Spleen (tissue), 11 donors: ENCODE measurements at regions not wholly inside any gene's neighbourhood (a gene's known extent, or its start where the extent isn't known, plus 50 kb on each side); places are given as distances from the start of the nearest gene placed in this dataset.

Source experiments
- DNase-seq: peaks from one replicate; pipeline ENCODE4 v3.0.0-alpha.2; 2020
- H3K27ac ChIP-seq, 8 donors: fragments of 200-600 bp; sonication (generic) in 7 of 8; 1 replicate in 4 of 8; 2 replicates in 4 of 8; pipeline versions ENCODE4 v1.5.0 to v1.8.0; 2016 to 2021; ENCODE audit warnings: inconsistent platforms in 4 of 8, mild to moderate bottlenecking in 4 of 8, moderate library complexity in 1 of 8
- H3K27me3 ChIP-seq, 7 donors: fragments of 200-600 bp; sonication (generic) in 6 of 7; replicated peaks in 1 of 7; 1 replicate in 4 of 7; 2 replicates in 3 of 7; pipeline versions ENCODE4 v1.5.0 to v1.8.0; 2016 to 2021; ENCODE audit warnings: inconsistent platforms in 3 of 7, mild to moderate bottlenecking in 1 of 7
- H3K36me3 ChIP-seq, 6 donors: fragments of 200-600 bp; sonication (generic) in 5 of 6; 1 replicate in 4 of 6; 2 replicates in 2 of 6; pipeline versions ENCODE4 v1.5.0 to v1.8.0; 2016 to 2021; ENCODE audit warnings: inconsistent platforms in 2 of 6
- H3K4me1 ChIP-seq, 6 donors: fragments of 200-600 bp; sonication (generic) in 5 of 6; 1 replicate in 3 of 6; 2 replicates in 3 of 6; pipeline versions ENCODE4 v1.5.0 to v1.8.0; 2016 to 2021; ENCODE audit warnings: inconsistent platforms in 3 of 6
- H3K4me3 ChIP-seq, 8 donors: fragments of 200-600 bp; sonication (generic) in 7 of 8; 1 replicate in 4 of 8; 2 replicates in 4 of 8; pipeline versions ENCODE4 v1.5.0 to v1.8.0; 2016 to 2021; ENCODE audit warnings: inconsistent platforms in 4 of 8, mild to moderate bottlenecking in 4 of 8, moderate library complexity in 2 of 8
- H3K9me3 ChIP-seq, 8 donors: fragments of 200-600 bp; sonication (generic) in 7 of 8; 1 replicate in 4 of 8; 2 replicates in 4 of 8; pipeline versions ENCODE4 v1.5.0 to v1.8.0; 2016 to 2021; ENCODE audit warnings: inconsistent platforms in 4 of 8
- POLR2A ChIP-seq, 3 donors: fragments of 450-650 bp; IDR thresholded peaks; one replicate each; pipeline ENCODE4 v1.5.1; 2017; ENCODE audit warnings: antibody characterized with exemption in 3 of 3, mild to moderate bottlenecking in 1 of 3
- POLR2AphosphoS5 ChIP-seq, 3 donors: sonication (generic); formaldehyde crosslinking; IDR thresholded peaks; one replicate each; pipeline ENCODE4 v1.5.1; 2017; ENCODE audit warnings: antibody characterized with exemption in 3 of 3
- WGBS, 5 donors: extraction: QIAGEN DNeasy Blood & Tissue Kit in 3 of 5; methylation state at CpG; one replicate each; pipeline versions ENCODE4 v1.1.5 to v1.1.7; 2013 to 2018; 5-methylcytosine and 5-hydroxymethylcytosine counted together
- intact Hi-C: fragments of 100-400 bp; cut with DNase I; formaldehyde crosslinking; loops from one replicate; pipeline ENCODE4 v1.15.0; 2023; ENCODE audit warnings: low total_unique reads
- TF ChIP-seq, protein P1 (sequence below), 11 experiments: fragments of 200-600 bp in 7 of 11; fragments of 450-650 bp in 4 of 11; sonication (generic) in 4 of 11; IDR thresholded peaks in 8 of 11; conservative IDR thresholded peaks in 3 of 11; 1 replicate in 7 of 11; 2 replicates in 4 of 11; pipeline versions ENCODE4 v1.4.0 to v1.8.0; 2016 to 2021; ENCODE audit warnings: antibody characterized with exemption in 11 of 11, inconsistent platforms in 4 of 11, mild to moderate bottlenecking in 1 of 11
- donor health status: healthy with polysubstance abuse.
- donor health status: DM: no; HTN: no; CAD: no; lungs with moderate emphysema.
- donor health status: DM: no; HTN: no; CAD: no.
- donor health status: Bipolar disorder and iron deficiency.
- donor health status: healthy.
- donor health status: DM: no; HTN: no; CAD: no.
- donor health status: DM: yes; HTN: yes; CAD: no.

DNA sequence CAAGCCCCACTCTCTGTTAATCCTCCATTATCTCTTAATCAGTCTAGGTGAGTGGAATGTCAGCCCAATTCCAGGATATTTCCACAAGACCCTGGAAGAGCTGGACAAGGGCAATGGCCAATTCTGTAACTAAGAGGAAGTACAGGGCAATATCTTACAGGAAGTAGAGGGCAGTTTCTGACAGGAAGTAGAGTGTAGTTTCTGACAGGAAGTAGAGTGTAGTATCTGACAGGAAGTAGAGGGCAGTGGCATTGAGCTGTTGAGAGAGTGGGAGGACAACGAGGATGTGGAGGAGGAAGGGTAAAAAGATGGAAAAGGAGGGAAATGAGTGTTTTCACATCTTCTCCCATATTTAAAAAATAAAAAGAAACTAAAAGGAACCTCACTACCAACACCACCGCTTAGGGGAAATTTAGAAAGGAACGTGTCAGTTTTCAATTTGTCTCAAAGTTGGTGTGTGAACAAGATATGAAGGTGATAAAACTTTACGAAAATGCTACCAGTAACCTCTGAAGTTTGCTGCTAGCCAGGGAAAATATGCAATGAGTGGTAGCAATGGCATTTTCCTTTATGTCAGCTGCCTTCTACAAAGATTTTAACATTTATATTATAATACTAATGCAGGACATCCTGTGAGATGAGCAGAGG is 430.9 kb upstream of the HNRNPA3 start:
- intact Hi-C loops, result no loop called here
- TF ChIP-seq POLR2AphosphoS5 (IDR thresholded peaks at IDR 0.05), result peak in 1 of 3 donors; percentile 36
- TF ChIP-seq, protein P1, sequence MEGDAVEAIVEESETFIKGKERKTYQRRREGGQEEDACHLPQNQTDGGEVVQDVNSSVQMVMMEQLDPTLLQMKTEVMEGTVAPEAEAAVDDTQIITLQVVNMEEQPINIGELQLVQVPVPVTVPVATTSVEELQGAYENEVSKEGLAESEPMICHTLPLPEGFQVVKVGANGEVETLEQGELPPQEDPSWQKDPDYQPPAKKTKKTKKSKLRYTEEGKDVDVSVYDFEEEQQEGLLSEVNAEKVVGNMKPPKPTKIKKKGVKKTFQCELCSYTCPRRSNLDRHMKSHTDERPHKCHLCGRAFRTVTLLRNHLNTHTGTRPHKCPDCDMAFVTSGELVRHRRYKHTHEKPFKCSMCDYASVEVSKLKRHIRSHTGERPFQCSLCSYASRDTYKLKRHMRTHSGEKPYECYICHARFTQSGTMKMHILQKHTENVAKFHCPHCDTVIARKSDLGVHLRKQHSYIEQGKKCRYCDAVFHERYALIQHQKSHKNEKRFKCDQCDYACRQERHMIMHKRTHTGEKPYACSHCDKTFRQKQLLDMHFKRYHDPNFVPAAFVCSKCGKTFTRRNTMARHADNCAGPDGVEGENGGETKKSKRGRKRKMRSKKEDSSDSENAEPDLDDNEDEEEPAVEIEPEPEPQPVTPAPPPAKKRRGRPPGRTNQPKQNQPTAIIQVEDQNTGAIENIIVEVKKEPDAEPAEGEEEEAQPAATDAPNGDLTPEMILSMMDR (IDR thresholded peaks at IDR 0.05 in 8 of 11, conservative IDR thresholded peaks at IDR 0.05 in 3 of 11), result no peak
- 39 to 56% (median 52%) methylated on average over 4 of the region's 4 CpGs for WGBS, 5 donors

DNA sequence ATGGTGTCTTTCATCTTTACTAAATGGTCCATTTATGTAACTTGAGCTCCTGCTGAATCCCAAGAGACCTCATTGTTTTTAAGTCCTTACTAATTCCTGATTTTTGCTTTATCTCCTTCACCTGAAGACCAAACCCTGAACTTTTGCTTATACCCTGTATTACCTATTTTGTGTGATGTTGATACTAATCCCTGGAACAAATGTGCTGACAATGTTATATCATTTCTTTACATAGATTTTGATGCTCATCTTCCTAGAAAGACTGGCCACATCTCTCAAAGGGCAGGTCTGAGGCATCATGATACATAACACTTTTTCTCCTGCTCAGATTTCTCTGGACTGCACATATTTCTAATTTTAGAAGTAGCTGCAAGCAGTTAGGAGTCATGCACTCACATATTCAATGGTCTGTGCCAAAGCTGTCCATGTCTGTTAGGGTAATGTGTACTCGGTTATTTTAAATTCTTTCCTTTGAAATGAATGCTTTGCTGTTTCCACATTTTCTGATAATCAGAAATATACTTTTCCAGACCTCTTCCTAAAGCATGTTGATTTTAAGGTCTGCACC is 427.9 kb upstream of the HNRNPA3 start:
- Histone ChIP-seq H3K27ac (no peak overlapping the region), H3K4me3 (no peak overlapping the region), H3K4me1 (peaks cover 0 to 5% (median 0%) of the 10 kb centered on the region in 6 donors), H3K36me3 (no peaks in the 10 kb centered on the region), H3K9me3 (peaks cover 0 to 19% (median 10%) of the 10 kb centered on the region in 8 donors), H3K27me3 (no peaks in the 10 kb centered on the region)
- TF ChIP-seq POLR2AphosphoS5 (IDR thresholded peaks at IDR 0.05) (no peak), POLR2A (IDR thresholded peaks at IDR 0.05) (no peak)
- TF ChIP-seq, protein P1 (IDR thresholded peaks at IDR 0.05 in 8 of 11, conservative IDR thresholded peaks at IDR 0.05 in 3 of 11), result no peak
- intact Hi-C loops, result no loop called here
- no peak for DNase-seq
- 84 to 93% (median 88%) methylated on average over 1 of the region's 1 CpG for WGBS, 5 donors

More for the DNA sequence above, 430.9 kb upstream of the HNRNPA3 start:
- H3K27ac ChIP-seq, result peak overlapping the region in 7 of 8 donors; percentile 1 to 63 (median 49)
- no peaks in the 10 kb centered on the region for H3K27me3 ChIP-seq
- H3K4me1 ChIP-seq, result peaks cover 0 to 5% (median 0%) of the 10 kb centered on the region in 6 donors
- H3K36me3 ChIP-seq, result no peaks in the 10 kb centered on the region
- H3K4me3 ChIP-seq, result no peak overlapping the region
- H3K9me3 ChIP-seq, result peaks cover 0 to 19% (median 10%) of the 10 kb centered on the region in 8 donors
- DNase-seq, result no peak

DNA sequence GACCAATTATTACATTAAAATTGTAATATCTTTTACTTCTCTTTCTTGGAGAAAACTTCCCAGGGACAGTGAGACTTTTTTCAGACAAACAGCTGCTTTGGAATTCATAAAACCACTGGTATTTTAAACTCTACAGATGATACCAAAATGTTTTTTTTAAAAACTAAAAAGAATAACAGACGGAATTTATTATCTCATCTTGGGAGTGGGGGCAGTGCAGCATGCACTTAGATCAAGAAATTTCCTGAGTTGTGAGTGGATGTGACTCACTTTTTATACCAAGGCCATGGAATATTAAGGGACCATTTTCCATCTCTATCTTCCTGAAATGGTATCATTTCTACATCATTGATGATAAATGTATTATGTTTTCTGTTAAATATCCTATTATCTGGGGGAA is 422.8 kb upstream of the HNRNPA3 start:
- Histone ChIP-seq H3K4me3 (no peak overlapping the region), H3K36me3 (no peaks in the 10 kb centered on the region), H3K27ac (no peak overlapping the region), H3K9me3 (no peaks in the 10 kb centered on the region), H3K27me3 (no peaks in the 10 kb centered on the region), H3K4me1 (peaks cover 0 to 5% (median 0%) of the 10 kb centered on the region in 6 donors)
- intact Hi-C loops, result no loop called here
- WGBS, 5 donors, result 35 to 72% (median 64%) methylated on average over 1 of the region's 1 CpG
- TF ChIP-seq, protein P1 (IDR thresholded peaks at IDR 0.05 in 8 of 11, conservative IDR thresholded peaks at IDR 0.05 in 3 of 11), result no peak
- no peak for TF ChIP-seq POLR2AphosphoS5 (IDR thresholded peaks at IDR 0.05)
- no peak for TF ChIP-seq POLR2A (IDR thresholded peaks at IDR 0.05)
- no peak for DNase-seq

DNA sequence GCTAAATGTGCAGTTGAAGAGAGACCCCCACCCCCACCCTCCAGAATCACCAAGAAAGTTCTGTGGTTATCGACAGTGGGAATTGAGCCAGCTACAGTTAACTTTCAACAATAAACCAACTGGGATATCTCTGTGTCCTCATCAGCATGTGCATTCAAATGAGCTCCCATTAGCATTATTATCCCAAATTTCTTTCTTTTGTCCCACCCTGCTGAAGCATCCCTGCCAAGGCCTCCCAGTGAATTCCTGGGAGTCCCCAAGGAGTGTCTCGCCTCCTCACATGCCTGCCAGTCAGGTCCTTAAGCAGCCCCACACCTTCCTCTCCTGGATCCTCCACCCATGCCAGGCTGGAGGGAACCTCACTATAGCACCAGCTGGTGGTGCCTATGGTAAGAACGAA is 422.1 kb upstream of the HNRNPA3 start:
- 88 to 97% (median 93%) methylated on average over 3 of the region's 3 CpGs for WGBS, 5 donors
- no peaks in the 10 kb centered on the region for H3K36me3 ChIP-seq
- H3K9me3 ChIP-seq, result no peaks in the 10 kb centered on the region
- H3K4me3 ChIP-seq, result no peak overlapping the region
- peaks cover 0 to 5% (median 0%) of the 10 kb centered on the region in 6 donors for H3K4me1 ChIP-seq
- DNase-seq, result no peak
- TF ChIP-seq POLR2A (IDR thresholded peaks at IDR 0.05) (no peak), POLR2AphosphoS5 (IDR thresholded peaks at IDR 0.05) (no peak)
- TF ChIP-seq, protein P1 (IDR thresholded peaks at IDR 0.05 in 8 of 11, conservative IDR thresholded peaks at IDR 0.05 in 3 of 11), result no peak
- no peaks in the 10 kb centered on the region for H3K27me3 ChIP-seq
- H3K27ac ChIP-seq, result no peak overlapping the region
- intact Hi-C loops, result no loop called here
